GM23248 (cell line): ENCODE measurements at regions not wholly inside any gene's neighbourhood (a gene's known extent, or its start where the extent isn't known, plus 50 kb on each side); places are given as distances from the start of the nearest gene placed in this dataset.

Source experiments
- DNase-seq: peaks from one replicate; pipeline ENCODE4 v3.0.0-alpha.2; 2015
- H2AFZ ChIP-seq: fragments of 200-600 bp; sonication (generic); 2 replicates; pipeline ENCODE4 v1.6.1; 2016; ENCODE audit warnings: antibody characterized with exemption
- H3F3A ChIP-seq: fragments of 200-600 bp; sonication (generic); 2 replicates; pipeline ENCODE4 v1.6.1; 2016; ENCODE audit warnings: mild to moderate bottlenecking, antibody characterized with exemption, mixed run types; ENCODE audit not compliant: insufficient read depth
- H3K27ac ChIP-seq: fragments of 200-600 bp; sonication (generic); 2 replicates; pipeline ENCODE4 v1.5.1; 2016; ENCODE audit warnings: mild to moderate bottlenecking
- H3K27me3 ChIP-seq: fragments of 200-600 bp; sonication (generic); replicated peaks from 2 replicates; pipeline ENCODE4 v1.6.1; 2016; ENCODE audit warnings: mild to moderate bottlenecking; ENCODE audit not compliant: insufficient read depth
- H3K36me3 ChIP-seq: fragments of 200-600 bp; sonication (generic); 2 replicates; pipeline ENCODE4 v1.6.1; 2016; ENCODE audit warnings: low read depth, mild to moderate bottlenecking
- H3K4me1 ChIP-seq: fragments of 200-600 bp; sonication (generic); 2 replicates; pipeline ENCODE4 v1.6.1; 2016; ENCODE audit warnings: mild to moderate bottlenecking; ENCODE audit not compliant: insufficient read depth
- H3K4me2 ChIP-seq: fragments of 200-600 bp; sonication (generic); one replicate; pipeline ENCODE4 v1.6.1; 2016; ENCODE audit warnings: mild to moderate bottlenecking; ENCODE audit not compliant: unreplicated experiment
- H3K4me3 ChIP-seq: fragments of 200-600 bp; sonication (generic); 2 replicates; pipeline ENCODE4 v1.5.1; 2016; ENCODE audit warnings: mild to moderate bottlenecking
- H3K79me2 ChIP-seq: fragments of 200-600 bp; sonication (generic); 2 replicates; pipeline ENCODE4 v1.6.1; 2016; ENCODE audit warnings: mild to moderate bottlenecking; ENCODE audit not compliant: insufficient read depth
- H3K9ac ChIP-seq: fragments of 200-600 bp; sonication (generic); 2 replicates; pipeline ENCODE4 v1.6.1; 2016; ENCODE audit warnings: mild to moderate bottlenecking
- H3K9me2 ChIP-seq: fragments of 200-600 bp; sonication (generic); 2 replicates; pipeline ENCODE4 v1.6.1; 2016; ENCODE audit warnings: mixed run types, mild to moderate bottlenecking, moderate library complexity; ENCODE audit not compliant: insufficient read depth
- H3K9me3 ChIP-seq: fragments of 200-600 bp; sonication (generic); one replicate; pipeline ENCODE4 v1.6.1; 2017; ENCODE audit warnings: low read depth
- H4K20me1 ChIP-seq: fragments of 200-600 bp; sonication (generic); 2 replicates; pipeline ENCODE4 v1.6.0; 2016; ENCODE audit not compliant: insufficient read depth
- EZH2 ChIP-seq: fragments of 200-600 bp; sonication (generic); IDR thresholded peaks from 2 replicates; pipeline ENCODE4 v1.6.1; 2018; ENCODE audit warnings: antibody characterized with exemption, mild to moderate bottlenecking; ENCODE audit not compliant: insufficient read depth, poor library complexity, severe bottlenecking
- EZH2phosphoT487 ChIP-seq: fragments of 200-600 bp; sonication (generic); IDR thresholded peaks from 2 replicates; pipeline ENCODE4 v1.6.1; 2018; ENCODE audit warnings: antibody characterized with exemption, moderate library complexity, mild to moderate bottlenecking, low read depth; ENCODE audit not compliant: insufficient read depth
- WGBS, 2 experiments: methylation state at CpG; one replicate each; pipeline ENCODE4 v1.1.6; 2015 to 2017; ENCODE audit warnings: low lambda C conversion rate in 2 of 2, low coverage in 1 of 2; ENCODE audit errors: missing lambda C conversion rate in 2 of 2; 5-methylcytosine and 5-hydroxymethylcytosine counted together
- in situ Hi-C: fragments of 300-500 bp; cut with MboI; formaldehyde crosslinking; loops from 2 replicates; pipeline ENCODE4 v1.15.0; 2020

GRCh38 chr2:234286956-234287355 is 209.9 kb downstream of the ARL4C start:
- no peak for TF ChIP-seq EZH2phosphoT487
- TF ChIP-seq EZH2, result no peak
- in situ Hi-C loops, result loop anchor here (25.0 kb wide), 1 partner anchor 200 kb away; the partner anchor contains the start of gene ARL4C
- Histone ChIP-seq H3K4me2 (no peak overlapping the region), H4K20me1 (no peaks in the 10 kb centered on the region), H3K27ac (no peak overlapping the region), H2AFZ (no peak overlapping the region), H3K79me2 (no peaks in the 10 kb centered on the region), H3K4me1 (peaks cover 17% of the 10 kb centered on the region; the same call in 1 of the 2 replicates), H3F3A (peaks cover 11% of the 10 kb centered on the region), H3K9me3 (no peaks in the 10 kb centered on the region), H3K4me3 (no peak overlapping the region), H3K9me2 (no peaks in the 10 kb centered on the region), H3K36me3 (no peaks in the 10 kb centered on the region), H3K27me3 (no peaks in the 10 kb centered on the region), H3K9ac (no peak overlapping the region)
- no peak for DNase-seq
- WGBS, 2 experiments, result 84 to 86% methylated on average over 4 of the region's 4 CpGs

- Histone ChIP-seq H3K27me3 (no peaks in the 10 kb centered on the region), H3K79me2 (no peaks in the 10 kb centered on the region), H3K9me2 (no peaks in the 10 kb centered on the region), H4K20me1 (no peaks in the 10 kb centered on the region), H3K4me1 (peaks cover 11% of the 10 kb centered on the region; the same call in 1 of the 2 replicates), H3K27ac (no peak overlapping the region), H3K9ac (no peak overlapping the region), H3K9me3 (no peaks in the 10 kb centered on the region), H3F3A (peaks cover 11% of the 10 kb centered on the region), H2AFZ (no peak overlapping the region), H3K4me3 (no peak overlapping the region), H3K4me2 (no peak overlapping the region), H3K36me3 (no peaks in the 10 kb centered on the region)
- TF ChIP-seq EZH2 (no peak), EZH2phosphoT487 (no peak)
- no peak for DNase-seq
- WGBS, 2 experiments, result 76 to 92% methylated on average over 8 of the region's 8 CpGs
- in situ Hi-C loops, result loop anchor here (25.0 kb wide), 1 partner anchor 201 kb away; the partner anchor contains the start of gene ARL4C
These were observed 210.7 kb downstream of the ARL4C start for GRCh38 chr2:234286118-234286598.

GRCh38 chr2:234285541-234285940 is 211.3 kb downstream of the ARL4C start:
- H2AFZ ChIP-seq, result no peak overlapping the region
- peaks cover 11% of the 10 kb centered on the region; the same call in 1 of the 2 replicates for H3K4me1 ChIP-seq
- 0 out of 2 replicates have a peak, but pooled peaks cover 1% of the 10 kb centered on the region for H3K27me3 ChIP-seq
- H3K36me3 ChIP-seq, result no peaks in the 10 kb centered on the region
- no peaks in the 10 kb centered on the region for H3K79me2 ChIP-seq
- H3K4me2 ChIP-seq, result no peak overlapping the region
- in situ Hi-C loops, result loop anchor here (25.0 kb wide), 1 partner anchor 202 kb away; the partner anchor contains the start of gene ARL4C
- peaks cover 11% of the 10 kb centered on the region for H3F3A ChIP-seq
- no peak overlapping the region for H3K9ac ChIP-seq
- no peak overlapping the region for H3K27ac ChIP-seq
- TF ChIP-seq EZH2 (no peak), EZH2phosphoT487 (no peak)
- no peaks in the 10 kb centered on the region for H4K20me1 ChIP-seq
- no peak for DNase-seq
- WGBS, 2 experiments, result 74 to 90% methylated on average over 1 of the region's 1 CpG
- no peaks in the 10 kb centered on the region for H3K9me3 ChIP-seq
- no peaks in the 10 kb centered on the region for H3K9me2 ChIP-seq
- no peak overlapping the region for H3K4me3 ChIP-seq

GRCh38 chr2:234279637-234280036 is 217.2 kb downstream of the ARL4C start:
- no peak overlapping the region for H3K4me3 ChIP-seq
- H4K20me1 ChIP-seq, result no peaks in the 10 kb centered on the region
- H3K36me3 ChIP-seq, result no peaks in the 10 kb centered on the region
- no peaks in the 10 kb centered on the region for H3K79me2 ChIP-seq
- H3F3A ChIP-seq, result no peaks in the 10 kb centered on the region
- 53 to 64% methylated on average over 3 of the region's 3 CpGs for WGBS, 2 experiments
- no peaks in the 10 kb centered on the region for H3K9me2 ChIP-seq
- H3K27ac ChIP-seq, result no peak overlapping the region
- 0 out of 2 replicates have a peak, but pooled peaks cover 6% of the 10 kb centered on the region for H3K27me3 ChIP-seq
- H3K4me1 ChIP-seq, result no peaks in the 10 kb centered on the region
- no peak overlapping the region for H2AFZ ChIP-seq
- no peak overlapping the region for H3K4me2 ChIP-seq
- TF ChIP-seq EZH2 (no peak), EZH2phosphoT487 (no peak)
- DNase-seq, result no peak
- no peak overlapping the region for H3K9ac ChIP-seq
- H3K9me3 ChIP-seq, result no peaks in the 10 kb centered on the region
- in situ Hi-C loops, result loop anchor here (25.0 kb wide), 1 partner anchor 208 kb away; the partner anchor contains the start of gene ARL4C
